Tibial nerve (tissue), 4 donors: ENCODE measurements at regions not wholly inside any gene's neighbourhood (a gene's known extent, or its start where the extent isn't known, plus 50 kb on each side); places are given as distances from the start of the nearest gene placed in this dataset.

Experiments
- DNase-seq, 2 donors: peaks; one replicate each; pipeline ENCODE4 v3.0.0-alpha.2; 2019; ENCODE audit warnings: low spot score in 2 of 2
- H3K27ac ChIP-seq, 4 donors: fragments of 200-600 bp; sonication (generic) in 3 of 4; one replicate each; pipeline ENCODE4 v1.5.1; 2017 to 2019; ENCODE audit warnings: mild to moderate bottlenecking in 1 of 4
- H3K27me3 ChIP-seq, 2 donors: fragments of 200-600 bp; sonication (generic) in 1 of 2; one replicate each; pipeline versions ENCODE4 v1.5.1 to v1.6.0; 2017 to 2019
- H3K36me3 ChIP-seq, 3 donors: fragments of 200-600 bp; sonication (generic); one replicate each; pipeline ENCODE4 v1.5.1; 2018 to 2019
- H3K4me1 ChIP-seq, 4 donors: fragments of 200-600 bp; sonication (generic) in 3 of 4; one replicate each; pipeline ENCODE4 v1.5.1; 2017 to 2019
- H3K4me3 ChIP-seq, 4 donors: fragments of 200-600 bp; sonication (generic) in 3 of 4; one replicate each; pipeline ENCODE4 v1.5.1; 2017 to 2019; ENCODE audit warnings: mild to moderate bottlenecking in 1 of 4, moderate library complexity in 1 of 4
- H3K9me3 ChIP-seq, 4 donors: fragments of 200-600 bp; sonication (generic) in 3 of 4; one replicate each; pipeline ENCODE4 v1.5.1; 2017 to 2019
- EP300 ChIP-seq, 2 donors: sonication (generic); formaldehyde crosslinking; IDR thresholded peaks; one replicate each; pipeline ENCODE4 v1.6.1; 2017; ENCODE audit warnings: antibody characterized with exemption in 2 of 2, mild to moderate bottlenecking in 1 of 2
- POLR2A ChIP-seq, 2 donors: fragments of 450-650 bp; IDR thresholded peaks; one replicate each; pipeline ENCODE4 v1.6.1; 2017; ENCODE audit warnings: antibody characterized with exemption in 2 of 2, mild to moderate bottlenecking in 2 of 2, moderate library complexity in 2 of 2
- WGBS, 2 donors: methylation state at CpG; one replicate each; pipeline ENCODE4 v1.1.5; 2018; 5-methylcytosine and 5-hydroxymethylcytosine counted together
- TF ChIP-seq, protein P1 (sequence below), 5 experiments: fragments of 200-600 bp in 3 of 5; fragments of 450-650 bp in 2 of 5; sonication (generic) in 3 of 5; IDR thresholded peaks; one replicate each; pipeline ENCODE4 v1.5.1; 2016 to 2019; ENCODE audit warnings: antibody characterized with exemption in 5 of 5, mild to moderate bottlenecking in 3 of 5, moderate library complexity in 2 of 5

DNA sequence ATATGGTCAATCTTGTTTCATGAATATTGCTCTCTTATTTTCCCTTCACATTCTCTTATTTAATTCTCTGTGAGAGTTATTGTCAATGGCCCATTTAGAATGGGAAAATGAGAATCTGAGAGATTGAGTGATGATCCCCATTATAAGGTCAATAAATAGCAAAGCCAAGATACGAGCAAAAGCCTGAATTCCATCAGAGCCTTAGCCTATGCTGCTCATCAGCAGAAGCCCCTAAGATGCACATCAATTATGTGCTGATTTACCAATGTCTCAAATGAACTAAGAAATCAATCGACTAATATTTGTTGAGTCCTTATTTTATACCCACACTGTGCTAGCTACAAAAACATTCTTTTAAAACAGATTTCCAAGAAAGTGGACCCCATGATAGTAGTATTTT lies 330.8 kb upstream of the DDI1 start:
- H3K4me3 ChIP-seq = no peak overlapping the region
- WGBS, 2 donors = 90 to 92% methylated on average over 2 of the region's 2 CpGs
- no peaks in the 10 kb centered on the region for H3K36me3 ChIP-seq
- TF ChIP-seq EP300 (IDR thresholded peaks at IDR 0.05) (no peak), POLR2A (IDR thresholded peaks at IDR 0.05) (no peak)
- TF ChIP-seq, protein P1, sequence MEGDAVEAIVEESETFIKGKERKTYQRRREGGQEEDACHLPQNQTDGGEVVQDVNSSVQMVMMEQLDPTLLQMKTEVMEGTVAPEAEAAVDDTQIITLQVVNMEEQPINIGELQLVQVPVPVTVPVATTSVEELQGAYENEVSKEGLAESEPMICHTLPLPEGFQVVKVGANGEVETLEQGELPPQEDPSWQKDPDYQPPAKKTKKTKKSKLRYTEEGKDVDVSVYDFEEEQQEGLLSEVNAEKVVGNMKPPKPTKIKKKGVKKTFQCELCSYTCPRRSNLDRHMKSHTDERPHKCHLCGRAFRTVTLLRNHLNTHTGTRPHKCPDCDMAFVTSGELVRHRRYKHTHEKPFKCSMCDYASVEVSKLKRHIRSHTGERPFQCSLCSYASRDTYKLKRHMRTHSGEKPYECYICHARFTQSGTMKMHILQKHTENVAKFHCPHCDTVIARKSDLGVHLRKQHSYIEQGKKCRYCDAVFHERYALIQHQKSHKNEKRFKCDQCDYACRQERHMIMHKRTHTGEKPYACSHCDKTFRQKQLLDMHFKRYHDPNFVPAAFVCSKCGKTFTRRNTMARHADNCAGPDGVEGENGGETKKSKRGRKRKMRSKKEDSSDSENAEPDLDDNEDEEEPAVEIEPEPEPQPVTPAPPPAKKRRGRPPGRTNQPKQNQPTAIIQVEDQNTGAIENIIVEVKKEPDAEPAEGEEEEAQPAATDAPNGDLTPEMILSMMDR (IDR thresholded peaks at IDR 0.05) = no peak
- H3K27me3 ChIP-seq = no peaks in the 10 kb centered on the region
- no peak overlapping the region for H3K27ac ChIP-seq
- no peaks in the 10 kb centered on the region for H3K9me3 ChIP-seq
- DNase-seq = no peak
- H3K4me1 ChIP-seq = peaks cover 0 to 9% (median 5%) of the 10 kb centered on the region in 4 donors

DNA sequence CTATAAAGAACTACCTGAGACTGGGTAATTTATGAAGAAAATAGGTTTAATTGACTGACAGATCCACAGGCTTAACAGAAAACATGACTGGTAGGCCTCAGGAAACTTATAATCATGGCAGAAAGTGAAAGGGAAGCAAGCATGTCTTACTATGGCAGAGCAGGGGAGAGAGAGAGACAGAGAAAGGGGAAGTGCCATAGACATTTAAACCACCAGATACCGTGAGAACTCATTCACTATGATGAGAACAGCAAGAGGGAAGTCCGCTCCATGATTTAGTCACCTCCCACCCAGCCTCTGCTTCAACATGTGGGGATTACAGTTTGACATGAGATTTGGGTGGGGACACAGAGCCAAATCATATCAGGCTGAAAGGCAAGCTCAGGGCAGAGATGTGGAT lies 327.1 kb upstream of the DDI1 start:
- Histone ChIP-seq H3K4me3 (no peak overlapping the region), H3K9me3 (no peaks in the 10 kb centered on the region), H3K36me3 (no peaks in the 10 kb centered on the region), H3K27me3 (no peaks in the 10 kb centered on the region), H3K27ac (no peak overlapping the region), H3K4me1 (peaks cover 0 to 8% (median 3%) of the 10 kb centered on the region in 4 donors)
- WGBS, 2 donors = 50% methylated on average over 2 of the region's 2 CpGs
- DNase-seq = no peak
- TF ChIP-seq EP300 (IDR thresholded peaks at IDR 0.05) = no peak
- TF ChIP-seq POLR2A (IDR thresholded peaks at IDR 0.05) = no peak
- TF ChIP-seq, protein P1 (IDR thresholded peaks at IDR 0.05) = no peak

DNA sequence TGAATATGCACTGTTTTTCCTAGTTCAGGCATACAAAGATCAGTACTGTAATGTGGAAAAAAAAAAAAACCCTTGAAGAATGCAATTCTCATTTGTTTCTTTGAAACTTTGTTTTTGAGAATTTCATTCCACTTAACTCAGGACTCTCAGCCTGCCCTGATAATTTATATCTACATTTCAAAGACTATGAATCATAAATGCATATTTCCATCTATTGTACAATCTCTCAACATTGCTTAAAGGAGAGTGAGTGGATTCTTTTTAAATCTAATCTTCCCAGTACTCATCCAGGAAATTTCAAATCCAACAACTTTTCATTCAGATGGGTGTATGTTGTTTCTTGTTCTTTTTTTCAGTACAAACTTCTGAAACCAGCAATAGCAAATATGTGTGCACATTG lies 322.2 kb upstream of the DDI1 start:
- Histone ChIP-seq H3K9me3 (no peaks in the 10 kb centered on the region), H3K4me3 (no peak overlapping the region), H3K27me3 (no peaks in the 10 kb centered on the region), H3K4me1 (peaks cover 0 to 16% (median 6%) of the 10 kb centered on the region in 4 donors), H3K36me3 (no peaks in the 10 kb centered on the region), H3K27ac (peak overlapping the region in 2 of 4 donors; percentile 52 to 76)
- TF ChIP-seq, protein P1 (IDR thresholded peaks at IDR 0.05) = no peak
- TF ChIP-seq EP300 (IDR thresholded peaks at IDR 0.05) = no peak
- no peak for TF ChIP-seq POLR2A (IDR thresholded peaks at IDR 0.05)
- no peak for DNase-seq

DNA sequence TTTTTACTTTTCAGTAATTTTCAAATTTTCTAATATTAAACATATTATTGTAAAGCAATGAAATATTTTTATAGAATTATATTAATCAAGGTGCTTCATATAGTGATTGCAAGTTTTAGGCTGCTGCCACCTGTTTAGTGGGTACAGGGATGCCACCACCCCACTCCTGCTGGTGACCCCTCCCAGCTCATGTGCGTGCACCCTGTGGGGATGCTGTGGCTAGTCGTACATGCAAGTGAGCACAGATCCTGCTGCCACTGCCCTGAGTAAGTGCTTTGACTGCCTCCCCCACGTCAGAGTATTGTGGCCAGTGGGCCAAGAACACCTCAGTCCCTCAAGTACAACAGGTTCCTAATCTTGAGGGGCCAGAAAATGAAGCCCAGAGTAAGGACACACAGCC lies 320.1 kb upstream of the DDI1 start:
- peaks cover 0 to 16% (median 6%) of the 10 kb centered on the region in 4 donors for H3K4me1 ChIP-seq
- no peaks in the 10 kb centered on the region for H3K27me3 ChIP-seq
- no peaks in the 10 kb centered on the region for H3K36me3 ChIP-seq
- peak overlapping the region in 1 of 4 donors; percentile 6 for H3K27ac ChIP-seq
- WGBS, 2 donors = 85 to 93% methylated on average over 3 of the region's 3 CpGs
- DNase-seq = no peak
- TF ChIP-seq EP300 (IDR thresholded peaks at IDR 0.05) = no peak
- no peak for TF ChIP-seq POLR2A (IDR thresholded peaks at IDR 0.05)
- TF ChIP-seq, protein P1 (IDR thresholded peaks at IDR 0.05) = no peak
- H3K9me3 ChIP-seq = no peaks in the 10 kb centered on the region
- H3K4me3 ChIP-seq = no peak overlapping the region

DNA sequence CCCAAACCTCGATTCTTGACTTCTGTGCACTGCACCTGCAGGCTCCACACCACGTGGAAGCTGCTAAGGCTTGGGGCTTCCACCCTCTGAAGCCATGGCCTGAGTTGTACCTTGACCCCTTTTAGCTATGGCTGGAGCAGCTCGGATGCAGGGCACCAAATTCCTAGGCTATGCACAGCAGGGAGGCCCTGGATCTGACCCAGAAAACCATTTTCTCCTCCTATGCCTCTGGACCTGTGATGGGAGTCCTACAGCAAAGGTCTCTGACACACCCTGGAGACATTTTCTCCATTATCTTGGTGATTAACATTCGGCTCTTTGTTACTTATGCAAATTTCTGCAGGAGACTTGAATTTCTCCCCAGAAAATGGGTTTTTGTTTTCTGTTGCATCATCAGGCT lies 309.2 kb upstream of the DDI1 start:
- no peaks in the 10 kb centered on the region for H3K4me1 ChIP-seq
- 89 to 90% methylated on average over 4 of the region's 4 CpGs for WGBS, 2 donors
- no peak for DNase-seq
- no peak overlapping the region for H3K4me3 ChIP-seq
- H3K36me3 ChIP-seq = no peaks in the 10 kb centered on the region
- H3K27me3 ChIP-seq = no peaks in the 10 kb centered on the region
- no peak overlapping the region for H3K27ac ChIP-seq
- TF ChIP-seq, protein P1 (IDR thresholded peaks at IDR 0.05) = no peak
- TF ChIP-seq EP300 (IDR thresholded peaks at IDR 0.05) (no peak), POLR2A (IDR thresholded peaks at IDR 0.05) (no peak)
- H3K9me3 ChIP-seq = peaks cover 0 to 10% (median 0%) of the 10 kb centered on the region in 4 donors
